Astrocyte (in vitro differentiated cells and primary cell): ENCODE measurements at regions not wholly inside any gene's neighbourhood (a gene's known extent, or its start where the extent isn't known, plus 50 kb on each side); places are given as distances from the start of the nearest gene placed in this dataset.

ENCODE experiments used
- DNase-seq: peaks from one replicate; pipeline ENCODE4 v3.0.0-alpha.2; 2010; ENCODE audit warnings: low read depth
- FAIRE-seq: peaks from 2 replicates; lab custom pipeline; 2011; peaks lifted over from hg19 to GRCh38; lab: Jason Lieb, UNC
- H2AFZ ChIP-seq: 2 replicates; pipeline ENCODE4 v1.6.0; 2012; ENCODE audit warnings: low read depth, low read length, inconsistent platforms
- H3K27ac ChIP-seq: 2 replicates; pipeline ENCODE4 v1.5.1; 2011; ENCODE audit warnings: low read depth, low read length, inconsistent platforms
- H3K27me3 ChIP-seq: 2 replicates; pipeline ENCODE4 v1.6.0; 2011; ENCODE audit warnings: low read length, inconsistent platforms; ENCODE audit not compliant: insufficient read depth
- H3K36me3 ChIP-seq: 2 replicates; pipeline ENCODE4 v1.5.1; 2011; ENCODE audit warnings: low read length, inconsistent platforms; ENCODE audit not compliant: insufficient read depth
- H3K4me1 ChIP-seq: 2 replicates; pipeline ENCODE4 v1.5.1; 2011; ENCODE audit warnings: low read length, inconsistent platforms; ENCODE audit not compliant: insufficient read depth
- H3K4me2 ChIP-seq: 2 replicates; pipeline ENCODE4 v1.6.0; 2012; ENCODE audit warnings: low read length, inconsistent platforms
- H3K4me3 ChIP-seq: 2 replicates; pipeline ENCODE4 v1.5.1; 2011; ENCODE audit warnings: low read depth, mild to moderate bottlenecking, low read length, inconsistent platforms; ENCODE audit not compliant: insufficient read depth
- H3K79me2 ChIP-seq: 2 replicates; pipeline ENCODE4 v1.6.0; 2012; ENCODE audit warnings: mild to moderate bottlenecking, low read length, inconsistent platforms; ENCODE audit not compliant: insufficient read depth
- H3K9ac ChIP-seq: 2 replicates; pipeline ENCODE4 v1.6.0; 2012; ENCODE audit warnings: mild to moderate bottlenecking, low read length, inconsistent platforms
- H3K9me3 ChIP-seq: 2 replicates; pipeline ENCODE4 v1.5.1; 2012; ENCODE audit warnings: low read depth, mild to moderate bottlenecking, low read length, inconsistent platforms; ENCODE audit not compliant: insufficient read depth
- H4K20me1 ChIP-seq: 2 replicates; pipeline ENCODE4 v1.6.0; 2012; ENCODE audit warnings: low read length, inconsistent platforms; ENCODE audit not compliant: insufficient read depth
- H3K27ac Mint-ChIP-seq: one replicate; pipeline ENCODE4 v1.8.0; 2021; ENCODE audit warnings: mild to moderate bottlenecking, mixed read lengths; ENCODE audit not compliant: unreplicated experiment
- H3K27me3 Mint-ChIP-seq: one replicate; pipeline ENCODE4 v1.8.0; 2021; ENCODE audit warnings: low read depth, mixed read lengths; ENCODE audit not compliant: unreplicated experiment
- H3K36me3 Mint-ChIP-seq: one replicate; pipeline ENCODE4 v1.8.0; 2021; ENCODE audit warnings: low read depth, mixed read lengths; ENCODE audit not compliant: unreplicated experiment
- H3K4me1 Mint-ChIP-seq: one replicate; pipeline ENCODE4 v1.8.0; 2021; ENCODE audit warnings: low read depth, mixed read lengths; ENCODE audit not compliant: unreplicated experiment
- H3K4me3 Mint-ChIP-seq: one replicate; pipeline ENCODE4 v1.8.0; 2021; ENCODE audit warnings: mild to moderate bottlenecking, moderate library complexity, mixed read lengths; ENCODE audit not compliant: unreplicated experiment
- H3K9me3 Mint-ChIP-seq: one replicate; pipeline ENCODE4 v1.8.0; 2021; ENCODE audit warnings: mild to moderate bottlenecking, mixed read lengths; ENCODE audit not compliant: unreplicated experiment
- CTCF ChIP-seq: IDR thresholded peaks from 2 replicates; pipeline ENCODE4 v1.5.1; 2011; ENCODE audit warnings: low read depth, mild to moderate bottlenecking, inconsistent platforms, low read length, moderate library complexity; ENCODE audit not compliant: insufficient read depth
- EZH2 ChIP-seq: IDR thresholded peaks from 2 replicates; pipeline ENCODE4 v1.6.1; 2012; ENCODE audit warnings: mild to moderate bottlenecking, low read length, inconsistent platforms; ENCODE audit not compliant: insufficient read depth

DNA sequence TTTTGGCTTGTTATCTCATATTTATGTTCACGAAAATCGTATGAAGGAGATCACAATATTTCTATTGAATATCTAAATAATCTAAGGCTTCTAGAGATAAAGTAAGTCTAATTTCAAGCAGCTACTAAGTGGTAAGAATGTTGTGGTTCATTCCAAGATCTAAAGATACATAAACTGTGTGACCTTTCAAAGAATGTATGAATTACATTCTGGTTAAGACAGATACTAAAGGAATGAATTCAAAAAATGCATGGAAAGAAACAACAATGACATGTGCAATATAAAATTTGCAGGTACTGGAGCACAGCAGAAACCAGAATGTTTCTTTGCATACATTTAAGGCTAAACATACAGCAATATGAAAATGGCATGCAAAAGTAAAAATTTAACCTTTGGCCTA, 1214.6 kb downstream of the CDH8 start:
- Histone ChIP-seq H3K4me2 (no peak overlapping the region), H3K4me1 (no peaks in the 10 kb centered on the region), H3K4me3 (no peak overlapping the region), H2AFZ (no peak overlapping the region), H3K79me2 (no peaks in the 10 kb centered on the region), H3K9ac (no peak overlapping the region), H3K27ac (no peak overlapping the region), H3K27me3 (no peaks in the 10 kb centered on the region), H3K9me3 (no peaks in the 10 kb centered on the region), H3K36me3 (no peaks in the 10 kb centered on the region), H4K20me1 (no peaks in the 10 kb centered on the region)
- Mint-ChIP-seq H3K9me3 (no peaks in the 10 kb centered on the region), H3K27ac (no peak overlapping the region), H3K27me3 (no peaks in the 10 kb centered on the region), H3K4me1 (peaks cover 8% of the 10 kb centered on the region), H3K4me3 (no peak overlapping the region), H3K36me3 (no peaks in the 10 kb centered on the region)
- no peak for DNase-seq
- FAIRE-seq, result no peak
- TF ChIP-seq EZH2 (no peak), CTCF (no peak)

DNA sequence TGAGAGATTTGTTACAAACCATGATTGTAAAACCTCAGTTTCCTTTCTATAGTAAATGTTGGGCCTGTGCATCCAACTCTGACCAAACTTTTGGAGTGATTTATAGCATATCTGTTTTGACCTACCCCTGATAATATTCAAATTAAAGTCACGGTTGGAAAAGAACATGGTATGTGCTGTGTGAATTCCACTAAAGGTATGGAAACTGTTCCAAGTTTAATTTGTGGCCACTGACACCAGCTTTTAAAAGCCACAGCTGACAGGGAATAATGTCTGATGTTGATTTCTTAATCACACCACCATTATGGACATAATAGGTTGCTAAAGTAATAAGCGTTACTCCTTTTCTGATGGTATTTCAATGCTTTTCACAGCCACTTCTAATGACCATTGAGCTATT, 1215.9 kb downstream of the CDH8 start:
- Histone ChIP-seq H3K9me3 (no peaks in the 10 kb centered on the region), H3K9ac (no peak overlapping the region), H3K27me3 (no peaks in the 10 kb centered on the region), H3K27ac (no peak overlapping the region), H2AFZ (no peak overlapping the region), H3K4me1 (no peaks in the 10 kb centered on the region), H3K36me3 (no peaks in the 10 kb centered on the region), H3K4me3 (no peak overlapping the region), H3K4me2 (no peak overlapping the region), H3K79me2 (no peaks in the 10 kb centered on the region), H4K20me1 (no peaks in the 10 kb centered on the region)
- H3K4me3 Mint-ChIP-seq, result no peak overlapping the region
- H3K4me1 Mint-ChIP-seq, result peaks cover 8% of the 10 kb centered on the region
- no peaks in the 10 kb centered on the region for H3K27me3 Mint-ChIP-seq
- no peaks in the 10 kb centered on the region for H3K9me3 Mint-ChIP-seq
- DNase-seq (no peak), FAIRE-seq (no peak)
- H3K27ac Mint-ChIP-seq, result no peak overlapping the region
- TF ChIP-seq CTCF (no peak), EZH2 (no peak)
- no peaks in the 10 kb centered on the region for H3K36me3 Mint-ChIP-seq

- no peak overlapping the region for H3K27ac Mint-ChIP-seq
- H3K27ac ChIP-seq, result no peak overlapping the region
- H3K27me3 ChIP-seq, result no peaks in the 10 kb centered on the region
- H3K4me3 Mint-ChIP-seq, result no peak overlapping the region
- H2AFZ ChIP-seq, result no peak overlapping the region
- H3K4me2 ChIP-seq, result no peak overlapping the region
- H3K4me1 Mint-ChIP-seq, result peaks cover 8% of the 10 kb centered on the region
- H3K36me3 Mint-ChIP-seq, result no peaks in the 10 kb centered on the region
- H3K9me3 Mint-ChIP-seq, result no peaks in the 10 kb centered on the region
- no peak overlapping the region for H3K9ac ChIP-seq
- DNase-seq (no peak), FAIRE-seq (no peak)
- H3K4me1 ChIP-seq, result no peaks in the 10 kb centered on the region
- no peaks in the 10 kb centered on the region for H4K20me1 ChIP-seq
- H3K9me3 ChIP-seq, result no peaks in the 10 kb centered on the region
- H3K36me3 ChIP-seq, result no peaks in the 10 kb centered on the region
- TF ChIP-seq CTCF (no peak), EZH2 (no peak)
- no peaks in the 10 kb centered on the region for H3K27me3 Mint-ChIP-seq
- H3K79me2 ChIP-seq, result no peaks in the 10 kb centered on the region
- no peak overlapping the region for H3K4me3 ChIP-seq
These were observed 1217.8 kb downstream of the CDH8 start for GRCh38 chr16:60818465-60818864.
